ENCODE measurements at regions not wholly inside any gene's neighbourhood (a gene's known extent, or its start where the extent isn't known, plus 50 kb on each side); places are given as distances from the start of the nearest gene placed in this dataset.

DNA sequence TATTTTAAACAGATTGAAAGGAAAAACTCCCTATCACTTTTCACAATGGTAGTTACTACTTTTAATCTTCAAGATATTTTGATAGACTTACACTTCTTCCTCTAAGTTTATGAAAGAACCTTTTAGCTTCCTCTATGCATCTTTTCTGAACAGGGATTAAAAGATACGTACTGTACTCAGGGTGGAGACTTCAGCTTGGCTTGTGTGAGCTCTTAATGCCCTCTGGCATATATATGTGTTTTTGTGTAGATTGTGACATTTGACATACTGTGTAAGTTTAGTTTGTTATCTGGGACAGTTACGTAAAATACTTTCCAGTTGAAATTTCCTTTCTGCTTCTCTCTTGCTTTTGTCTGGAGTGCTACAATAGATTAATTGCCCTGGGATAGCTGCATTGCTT, 109.3 kb upstream of the NUDT6 start:
- DNase-seq = no peak

DNA sequence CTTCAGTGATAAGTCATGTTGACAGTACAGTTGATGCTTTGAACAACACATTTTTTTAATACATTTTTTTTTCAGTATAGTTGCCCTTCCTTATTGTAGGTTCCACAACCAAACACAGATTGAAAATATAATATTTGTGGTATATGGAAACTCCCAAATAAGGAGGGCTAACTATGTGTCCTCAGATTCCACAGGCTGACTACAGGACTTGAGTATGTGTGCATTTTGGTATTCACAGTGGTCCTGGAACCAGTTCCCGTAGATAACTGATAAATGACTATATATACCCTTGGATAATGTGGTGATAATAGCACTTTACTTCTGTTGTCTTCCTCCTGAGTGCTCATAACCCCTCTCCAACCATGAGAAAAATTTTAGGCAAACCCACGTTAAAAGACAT, 111.6 kb upstream of the NUDT6 start:
- no peak for DNase-seq

DNA sequence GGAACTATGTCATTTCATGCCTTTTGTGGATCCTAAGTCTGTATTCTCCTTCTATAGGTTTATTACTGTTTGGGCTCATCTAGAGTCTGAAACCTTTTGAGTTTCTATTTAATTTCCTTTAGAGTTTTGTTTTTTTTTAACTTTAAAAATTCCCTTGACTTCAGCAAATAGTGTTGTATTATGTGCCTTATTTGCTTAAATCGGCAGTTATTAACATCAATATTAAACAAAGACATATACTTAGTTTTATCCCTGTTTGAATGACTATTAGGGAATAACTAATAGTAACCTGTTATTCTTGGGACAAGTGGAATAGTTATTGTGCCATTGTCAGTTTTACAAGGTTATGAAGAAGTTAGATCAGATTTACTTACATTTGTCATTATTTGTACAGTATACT, 112.8 kb upstream of the NUDT6 start:
- no peak for DNase-seq

- DNase-seq = no peak
Observed at GRCh38 chr4:123037804-123038203, 115.4 kb upstream of the NUDT6 start.

DNA sequence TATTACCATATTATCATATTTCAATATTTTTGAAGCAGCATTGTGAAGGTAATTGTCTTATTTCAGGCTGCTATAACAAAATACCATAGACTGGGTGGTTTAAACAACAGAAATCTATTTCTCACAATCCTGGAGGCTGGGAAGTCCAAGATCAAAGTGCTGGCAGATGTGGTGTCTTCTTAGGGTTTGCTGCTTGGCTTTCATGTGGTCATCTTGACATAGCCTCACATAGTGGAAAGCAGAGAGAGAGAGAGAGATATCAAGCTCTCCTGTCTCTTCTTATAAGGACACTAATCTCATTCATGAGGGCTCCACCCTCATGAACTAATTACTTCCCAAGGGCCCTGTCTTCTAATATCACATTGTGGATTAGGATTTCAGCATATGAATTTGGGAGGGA, 119.7 kb upstream of the NUDT6 start:
- DNase-seq = no peak

DNA sequence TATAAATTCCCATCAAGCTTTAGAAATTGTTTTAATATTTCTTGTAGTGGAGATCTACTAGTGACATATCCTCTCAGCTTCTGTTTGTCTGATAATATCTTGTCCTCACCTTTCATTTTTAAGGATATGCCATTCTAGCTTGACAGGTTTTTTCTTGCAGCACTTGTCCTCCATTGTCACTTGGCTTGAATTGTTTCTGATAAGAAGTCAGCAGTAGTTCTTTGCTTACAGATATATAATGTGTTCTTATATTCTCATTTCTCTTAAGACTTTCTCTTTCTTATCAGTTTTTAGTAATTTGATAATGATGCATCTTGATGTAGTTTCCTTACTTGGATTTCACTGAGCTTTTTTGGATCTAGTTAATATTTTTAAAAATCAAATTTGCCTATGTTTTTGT, 120.6 kb upstream of the NUDT6 start:
- no peak for DNase-seq

DNA sequence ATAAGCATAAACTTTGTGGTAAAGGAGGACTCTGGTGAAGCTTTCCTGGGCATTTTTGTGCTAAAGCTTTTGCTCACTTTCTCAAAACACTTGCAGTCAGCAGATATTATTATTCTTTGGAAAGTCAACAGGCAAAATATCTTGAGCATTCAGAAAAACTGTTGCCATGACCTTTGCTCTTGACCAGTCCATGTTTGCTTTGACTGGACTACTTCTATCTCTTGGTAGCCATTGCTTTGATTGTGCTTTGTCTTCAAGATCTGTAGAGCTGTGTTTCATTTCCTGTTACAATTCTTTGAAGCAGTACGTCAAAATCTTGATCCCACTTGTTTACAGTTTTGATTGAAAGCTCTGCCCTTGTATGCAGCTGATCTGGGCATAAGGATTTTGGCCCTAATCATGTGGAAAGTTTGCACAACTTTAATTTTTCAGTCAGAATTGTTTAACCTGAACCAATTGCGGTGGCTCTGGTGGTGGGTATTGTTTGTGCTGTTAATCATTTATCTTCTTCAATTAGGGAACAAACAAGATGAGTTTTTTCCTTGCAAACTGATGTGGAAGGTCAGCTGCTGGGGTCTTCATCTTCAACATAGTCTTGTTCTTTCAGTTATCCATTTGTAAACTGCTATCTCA, 121.5 kb upstream of the NUDT6 start:
- no peak for DNase-seq

DNA sequence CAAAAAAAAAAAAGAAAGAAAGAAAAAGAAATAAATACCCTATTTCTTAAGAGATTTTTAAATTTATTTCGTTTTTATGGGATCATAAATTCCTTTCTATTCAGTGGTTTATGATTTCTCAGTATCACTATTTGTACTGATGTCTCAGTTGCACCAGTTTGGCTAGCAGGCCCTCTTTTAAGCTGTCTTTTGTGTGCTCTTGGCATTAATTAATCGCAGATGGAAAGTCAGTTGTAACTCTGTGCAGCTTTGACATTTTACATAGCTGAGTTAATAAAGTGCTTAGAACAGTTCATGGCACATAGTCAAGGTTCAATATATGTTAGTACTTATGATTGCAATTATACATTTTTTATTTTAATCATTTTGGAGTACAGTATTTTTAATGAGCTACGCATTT, 123.7 kb upstream of the NUDT6 start:
- DNase-seq = no peak

DNA sequence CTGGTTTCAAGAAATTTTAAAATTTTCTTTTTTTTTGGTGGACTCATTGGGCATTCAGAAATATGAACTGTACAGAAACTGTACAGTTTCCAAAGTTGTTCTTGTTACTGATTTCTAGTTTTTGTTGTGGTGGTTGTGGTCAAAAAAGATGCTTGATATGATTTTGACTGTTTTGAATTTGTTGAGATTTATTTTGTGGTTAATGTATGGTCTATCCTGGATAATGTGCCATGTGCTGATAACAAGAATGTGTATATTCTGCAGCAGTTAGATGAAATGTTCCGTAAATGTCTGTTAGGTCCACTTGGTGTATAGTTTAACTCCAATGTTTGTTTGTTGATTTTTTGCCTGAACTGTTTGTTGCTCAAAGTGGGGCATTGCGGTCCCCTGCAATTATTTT, 127.6 kb upstream of the NUDT6 start:
- DNase-seq = no peak

- no peak for DNase-seq
Observed at GRCh38 chr4:123052007-123052406, 129.6 kb upstream of the NUDT6 start.

- DNase-seq = no peak
Observed at GRCh38 chr4:123055943-123056342, 133.5 kb upstream of the NUDT6 start.

DNA sequence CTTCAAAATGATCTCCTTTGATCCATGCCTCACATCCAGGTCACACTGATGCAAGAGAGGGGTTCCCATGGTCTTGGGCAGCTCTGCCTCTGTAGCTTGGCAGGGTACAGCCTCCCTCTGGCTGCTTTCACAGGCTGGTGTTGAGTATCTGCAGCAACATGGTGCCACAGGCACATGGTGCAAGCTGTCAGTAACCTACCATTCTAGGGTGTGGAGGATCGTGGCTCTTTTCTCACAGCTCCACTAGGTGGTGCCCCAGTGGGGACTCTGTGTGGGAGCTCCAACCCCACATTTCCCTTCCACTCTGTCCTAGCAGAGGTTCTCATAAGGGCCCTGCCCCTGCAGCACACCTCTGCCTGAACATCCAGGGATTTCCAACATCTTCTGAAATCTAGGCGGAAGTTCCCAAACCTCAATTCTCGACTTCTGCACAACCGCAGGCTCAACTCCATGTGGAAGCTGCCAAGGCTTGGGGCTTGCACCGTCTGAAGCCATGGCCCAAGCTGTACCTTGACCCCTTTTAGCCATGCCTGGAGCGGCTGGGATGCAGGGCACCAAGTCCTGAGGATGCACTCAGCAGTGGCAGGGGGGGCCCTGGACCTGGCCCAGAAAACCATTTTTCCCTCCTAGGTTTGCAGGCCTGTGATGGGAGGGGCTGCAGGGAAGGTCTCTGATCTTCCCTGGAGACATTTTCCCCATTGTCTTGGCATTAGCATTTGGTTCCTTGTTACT, 137.8 kb upstream of the NUDT6 start:
- DNase-seq = no peak

- DNase-seq = no peak
Observed at GRCh38 chr4:123064390-123064789, 142.0 kb upstream of the NUDT6 start.

GRCh38 chr4:123068081-123068480, 145.7 kb upstream of the NUDT6 start:
- DNase-seq = no peak

DNA sequence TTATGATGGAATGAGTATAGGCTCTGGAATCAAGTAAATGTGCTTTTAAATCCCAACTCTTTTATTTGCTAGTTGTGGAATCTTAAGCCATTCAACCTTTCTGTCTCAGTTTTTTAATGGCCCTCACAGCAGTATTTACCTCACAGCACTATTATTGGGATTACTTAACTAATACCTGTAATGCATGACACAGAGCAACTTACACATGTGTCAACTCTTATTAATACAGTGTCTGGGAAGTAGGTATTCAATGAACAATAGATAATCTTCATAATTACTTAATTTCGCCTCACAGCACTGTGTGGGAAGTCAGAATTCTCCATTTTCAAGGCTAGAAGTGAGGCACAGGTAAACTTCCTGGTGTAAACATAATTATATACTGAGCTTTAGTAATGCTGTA, 149.7 kb upstream of the NUDT6 start:
- DNase-seq = no peak

DNA sequence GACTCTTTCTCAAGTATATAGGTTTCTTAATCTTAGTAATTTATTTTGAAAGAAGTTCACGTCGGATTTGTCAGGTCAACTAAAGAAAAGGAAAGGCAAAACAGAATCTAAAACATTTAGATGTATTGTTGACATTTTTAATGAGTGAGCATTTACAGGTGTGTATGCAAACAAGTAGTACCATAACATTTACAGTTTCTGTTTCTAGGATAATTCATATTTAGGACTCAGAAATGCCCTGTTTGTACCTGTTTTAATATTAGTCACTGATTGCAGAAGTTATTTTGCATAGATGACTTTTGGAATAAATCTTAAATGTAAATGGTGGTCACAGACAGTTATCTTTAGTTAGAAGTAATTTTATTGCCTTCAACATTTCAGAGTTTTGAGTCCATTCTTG, 151.3 kb upstream of the NUDT6 start:
- DNase-seq = no peak

GRCh38 chr4:123077330-123077729, 154.9 kb upstream of the NUDT6 start:
- no peak for DNase-seq

DNA sequence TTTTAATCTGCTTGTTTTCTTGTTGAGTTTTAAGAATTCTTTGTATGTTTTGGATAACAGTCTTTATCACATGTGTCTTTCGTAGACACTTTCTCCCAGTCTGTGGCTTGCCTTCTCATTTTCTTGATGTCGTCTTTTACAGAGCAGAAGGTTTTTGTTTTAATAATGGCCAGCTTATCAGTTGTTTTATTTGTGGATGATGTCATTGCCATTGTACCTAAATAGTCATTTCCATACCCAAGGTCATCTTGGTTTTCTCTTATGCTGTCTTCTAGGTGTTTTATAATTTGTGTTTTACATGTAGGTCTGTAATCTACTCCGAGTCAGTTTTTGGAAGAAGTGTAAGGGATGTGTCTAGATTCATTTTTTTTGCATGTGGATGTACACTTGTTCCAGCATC, 159.6 kb upstream of the NUDT6 start:
- DNase-seq = no peak

DNA sequence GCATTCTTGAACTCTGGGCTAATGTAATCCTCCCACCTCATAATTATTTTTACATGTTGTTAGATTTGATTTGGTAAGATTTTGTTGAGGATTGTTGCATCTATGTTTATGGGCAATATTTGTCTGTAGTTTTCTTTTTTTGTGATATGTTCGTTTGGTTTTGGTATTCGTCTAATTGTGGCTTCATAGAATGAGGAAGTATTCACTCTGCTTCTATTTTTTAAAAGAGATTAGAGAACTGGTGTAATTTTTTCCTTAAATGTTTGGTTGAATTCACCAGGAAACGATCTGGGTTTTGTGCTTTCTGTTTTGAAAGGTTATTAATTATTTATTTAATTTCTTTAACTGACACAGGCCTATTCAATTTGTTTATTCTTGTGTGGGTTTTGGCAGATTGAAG, 161.2 kb upstream of the NUDT6 start:
- DNase-seq = no peak

DNA sequence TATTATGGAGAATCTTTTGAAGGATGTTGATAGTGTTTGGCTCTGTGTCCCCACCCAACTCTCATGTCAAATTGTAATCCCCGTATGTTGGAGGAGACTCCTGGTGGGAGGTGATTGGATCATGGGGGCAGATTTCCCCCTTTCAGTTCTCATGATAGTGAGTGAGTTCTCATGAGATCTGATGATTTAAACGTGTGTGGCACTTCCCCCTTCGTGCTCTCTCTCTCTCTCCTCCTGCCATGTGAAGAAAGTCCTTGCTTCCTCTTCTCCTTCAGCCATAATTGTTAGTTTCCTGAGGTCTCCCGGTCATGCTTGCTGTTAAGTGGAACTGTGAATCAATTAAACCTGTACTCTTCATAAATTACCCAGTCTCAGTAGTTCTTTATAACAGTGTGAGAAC, 166.1 kb upstream of the NUDT6 start:
- DNase-seq = no peak

GRCh38 chr4:123090886-123091285, 168.5 kb upstream of the NUDT6 start:
- no peak for DNase-seq

DNA sequence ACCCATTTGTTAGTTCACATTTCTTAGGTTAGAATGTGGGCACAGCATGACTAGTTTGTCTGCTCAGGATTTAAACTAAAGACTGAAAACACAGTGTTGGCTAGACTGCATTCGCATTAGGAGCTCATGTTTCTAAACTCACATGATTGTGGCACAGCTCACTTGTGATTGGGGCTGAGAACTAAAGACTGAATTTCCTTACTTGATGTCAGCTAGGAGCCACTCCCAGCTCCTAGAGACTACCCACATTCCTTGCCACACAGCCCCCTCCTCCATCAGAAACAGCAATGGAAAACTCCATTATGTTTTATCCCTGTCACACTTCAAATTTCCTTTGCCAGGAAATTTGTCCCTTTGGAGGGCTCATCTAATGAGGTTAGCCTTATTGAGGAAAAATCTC, 170.2 kb upstream of the NUDT6 start:
- DNase-seq = no peak

DNA sequence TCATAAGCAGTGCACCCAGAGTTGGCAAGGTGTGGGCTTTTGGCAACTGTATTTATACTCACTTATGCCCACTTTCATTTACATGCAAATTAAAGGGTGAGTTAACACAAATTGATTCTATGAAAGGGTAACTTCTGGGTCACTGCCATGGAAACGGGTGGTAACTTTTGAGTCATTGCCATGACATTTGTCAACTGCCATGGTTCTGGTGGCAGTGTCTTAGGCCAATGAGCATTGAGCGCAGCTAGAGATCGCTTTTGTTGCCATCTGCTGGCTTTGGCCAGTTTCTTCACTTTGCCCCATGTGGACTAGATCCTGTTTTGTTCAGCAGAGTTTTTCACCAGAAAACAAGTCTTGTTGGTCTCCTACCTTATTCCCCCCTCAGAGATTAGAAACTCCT, 170.8 kb upstream of the NUDT6 start:
- no peak for DNase-seq

DNA sequence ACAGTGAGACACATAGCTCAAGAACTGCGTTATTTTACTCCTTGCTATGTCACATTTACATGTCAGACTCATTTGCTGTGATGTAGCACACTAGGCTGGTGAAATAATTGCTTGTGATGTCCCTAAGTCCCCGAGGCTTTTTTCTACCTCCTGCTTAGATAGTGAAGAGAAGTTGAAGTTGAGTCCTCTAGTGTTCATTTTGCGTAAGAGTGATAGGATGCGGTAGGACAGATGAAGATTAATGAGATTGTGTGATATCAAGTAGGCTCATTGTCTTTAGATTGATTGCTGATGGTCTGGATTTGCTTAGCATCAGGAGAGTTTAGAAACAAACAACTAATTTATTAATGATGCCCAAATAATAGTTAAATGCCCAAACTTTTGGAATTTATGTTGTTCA, 173.6 kb upstream of the NUDT6 start:
- DNase-seq = no peak

- DNase-seq = no peak
Observed at GRCh38 chr4:123102897-123103471, 180.6 kb upstream of the NUDT6 start.

Measured in activated CD4-positive, alpha-beta T cell treated with anti-CD3 and anti-CD28 coated beads for 48 hours (primary cell).